ENCODE measurements at regions not wholly inside any gene's neighbourhood (a gene's known extent, or its start where the extent isn't known, plus 50 kb on each side); places are given as distances from the start of the nearest gene placed in this dataset.
"Not testable (repeated sequence)": the region's sequence is repeated elsewhere in the genome, so short reads cannot be mapped to it uniquely, and the experiment has no call there.

- not testable (repeated sequence) for DNase-seq (ENCODE audit: low read depth in 1 of 2, low spot score in 1 of 2)
Observed at GRCh38 chr1:120550335-120550734, 135.5 kb downstream of the NBPF8 start.

DNA sequence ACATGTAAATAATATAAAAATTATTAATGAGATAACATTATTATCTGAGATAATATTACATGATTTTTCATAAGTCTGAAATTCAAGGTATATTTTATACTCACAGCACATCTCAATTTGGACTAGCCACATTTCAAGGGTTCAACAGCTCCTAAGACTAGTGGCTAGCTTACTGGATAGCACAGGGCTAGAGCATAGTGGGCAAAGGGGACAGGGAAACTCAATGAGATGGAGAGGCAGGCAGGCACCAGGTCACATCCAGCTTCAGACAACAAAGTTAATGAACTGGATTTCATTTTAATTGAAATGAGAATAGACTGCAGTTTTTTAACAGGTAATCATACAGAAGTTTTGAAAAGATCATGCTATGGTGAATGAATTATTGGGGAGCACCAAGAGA, 137.4 kb downstream of the NBPF8 start:
- DNase-seq (ENCODE audit: low read depth in 1 of 2, low spot score in 1 of 2): not testable (repeated sequence)

DNA sequence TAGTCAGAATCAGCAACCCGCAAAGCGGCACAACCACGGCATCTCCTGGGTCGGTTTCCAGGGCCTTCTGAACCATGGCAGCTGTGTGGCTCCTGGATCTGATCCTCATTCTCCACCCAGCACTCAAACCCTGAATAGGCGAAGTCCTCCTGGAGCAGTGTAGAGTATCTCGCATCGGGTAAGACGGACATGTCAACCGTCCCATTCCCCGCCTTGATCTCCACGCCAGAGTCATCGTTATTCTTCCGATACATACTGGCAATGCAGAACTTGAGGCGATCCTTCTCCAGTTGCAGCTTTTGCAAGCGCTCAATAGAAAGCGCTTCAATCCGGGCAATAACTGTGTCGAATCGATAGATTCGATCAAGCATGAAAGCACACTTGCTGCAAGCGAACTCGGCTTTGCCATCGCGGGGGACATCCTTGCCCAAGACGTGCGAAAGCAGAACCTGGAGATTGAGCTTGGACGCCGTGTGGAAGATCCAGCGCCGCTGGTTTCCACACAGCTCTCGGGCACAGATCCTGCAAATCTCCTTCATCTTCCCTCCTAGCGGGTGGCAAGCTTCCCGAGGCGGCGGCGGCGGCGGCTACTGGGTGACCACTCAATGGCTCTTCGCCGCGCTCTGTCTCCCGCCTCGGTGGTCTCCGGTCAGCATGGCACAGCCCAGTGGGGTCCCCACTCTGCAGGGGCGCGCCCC, 142.9 kb downstream of the NBPF8 start:
- not testable (repeated sequence) for DNase-seq (ENCODE audit: low read depth in 1 of 2, low spot score in 1 of 2)

GRCh38 chr1:120558303-120559060, 143.6 kb downstream of the NBPF8 start:
- peak; percentile 38 to 49 for DNase-seq (ENCODE audit: low read depth in 1 of 2, low spot score in 1 of 2)

DNA sequence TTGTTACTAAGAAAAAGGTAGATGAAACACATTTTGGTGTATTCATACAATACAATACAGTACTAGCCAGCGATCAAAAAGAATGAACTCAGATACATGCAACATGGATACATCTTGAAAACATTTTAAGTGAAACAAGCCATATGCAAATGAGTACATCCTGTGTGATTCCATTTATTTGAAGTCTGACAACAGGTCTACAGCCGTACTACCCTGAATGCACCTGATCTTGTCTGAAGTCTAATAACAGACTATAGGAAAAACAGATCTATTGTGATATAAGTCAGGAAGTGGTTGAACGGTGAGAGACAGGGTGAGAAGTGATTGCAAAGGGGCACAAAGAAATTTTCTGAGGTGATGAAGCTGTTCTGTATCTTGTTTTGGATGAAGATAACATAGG, 146.9 kb downstream of the NBPF8 start:
- not testable (repeated sequence) for DNase-seq (ENCODE audit: low read depth in 1 of 2, low spot score in 1 of 2)

- DNase-seq (ENCODE audit: low read depth in 1 of 2, low spot score in 1 of 2): not testable (repeated sequence)
Observed at GRCh38 chr1:120565396-120565795, 150.6 kb downstream of the NBPF8 start.

DNA sequence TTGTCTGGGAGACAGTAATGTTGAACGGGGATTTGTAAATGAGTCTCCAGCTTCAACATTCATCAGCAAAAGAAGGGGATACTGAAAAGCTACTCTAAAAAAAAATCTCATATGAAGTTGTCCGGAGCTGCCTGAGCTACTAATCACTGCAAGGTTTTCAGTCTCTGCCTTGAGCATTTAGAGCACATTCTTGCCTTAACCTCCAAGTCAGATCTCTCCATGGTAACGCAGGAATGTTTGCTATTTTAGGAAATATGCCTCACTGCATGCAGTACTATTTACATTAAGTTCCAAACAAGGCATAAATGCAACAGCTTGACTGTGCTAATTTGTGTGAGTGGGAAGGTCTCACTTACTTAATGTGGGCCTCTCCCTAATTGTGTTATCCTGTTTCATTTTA, 152.8 kb downstream of the NBPF8 start:
- DNase-seq (ENCODE audit: low read depth in 1 of 2, low spot score in 1 of 2): not testable (repeated sequence)

- not testable (repeated sequence) for DNase-seq (ENCODE audit: low read depth in 1 of 2, low spot score in 1 of 2)
Observed at GRCh38 chr1:120575201-120575600, 148.5 kb upstream of the NBPF26 start.

DNA sequence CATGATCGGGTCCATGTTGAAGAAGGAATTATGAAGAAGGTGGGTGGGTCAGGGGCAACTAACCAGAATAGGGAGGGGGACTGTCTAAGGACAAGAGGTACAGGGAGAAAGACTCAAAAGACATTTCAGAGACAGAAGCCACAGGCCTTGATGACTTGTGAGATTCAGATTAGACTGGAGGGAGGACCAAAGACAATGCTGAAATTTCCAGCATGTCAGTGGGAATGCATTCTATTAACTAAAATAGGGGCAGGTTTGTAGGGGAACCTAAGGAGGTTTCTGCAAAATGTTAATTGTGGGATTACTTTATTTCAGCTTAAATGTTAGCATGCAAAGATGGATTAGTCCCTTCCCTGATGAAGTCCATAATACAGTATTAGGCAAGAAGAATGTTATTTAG, 141.6 kb upstream of the NBPF26 start:
- DNase-seq (ENCODE audit: low read depth in 1 of 2, low spot score in 1 of 2): not testable (repeated sequence)

GRCh38 chr1:120586053-120586452, 137.7 kb upstream of the NBPF26 start:
- not testable (repeated sequence) for DNase-seq (ENCODE audit: low read depth in 1 of 2, low spot score in 1 of 2)

DNA sequence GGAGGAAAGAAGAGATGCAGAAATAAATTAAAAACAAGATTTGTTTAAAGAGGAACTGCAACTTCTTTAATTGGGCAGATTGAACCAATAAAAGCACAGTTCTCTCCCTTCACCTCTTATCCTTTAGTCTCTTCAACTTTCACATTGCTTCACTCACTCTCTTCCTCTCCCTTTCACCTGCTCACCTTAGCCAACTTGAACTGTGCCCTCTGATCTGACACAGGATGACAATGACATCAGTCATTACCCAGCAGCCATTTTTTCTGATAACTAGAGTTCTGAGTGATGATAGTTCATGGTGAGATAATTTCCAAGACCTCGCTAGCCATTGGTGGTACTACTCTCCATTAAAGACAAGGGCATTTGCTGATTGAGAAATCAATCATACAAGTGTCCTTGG, 134.9 kb upstream of the NBPF26 start:
- not testable (repeated sequence) for DNase-seq (ENCODE audit: low read depth in 1 of 2, low spot score in 1 of 2)

DNA sequence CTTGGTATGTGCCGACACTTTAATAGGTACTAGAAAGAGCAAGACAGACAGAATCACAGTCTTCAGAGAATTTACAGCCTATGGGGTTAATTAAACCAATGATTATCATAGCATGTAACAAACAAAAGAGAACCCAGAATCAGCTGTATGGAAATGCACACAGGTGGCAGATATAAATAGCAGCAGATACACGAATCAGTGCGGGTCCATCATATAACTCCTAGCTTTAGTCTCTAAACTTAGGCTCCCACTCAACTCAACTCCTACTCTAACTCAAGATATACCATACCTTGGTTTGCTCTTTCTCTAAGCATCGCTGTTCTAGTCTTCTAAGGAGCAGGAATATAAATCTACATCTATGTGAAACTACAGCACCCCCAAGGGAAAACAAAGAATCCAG, 132.0 kb upstream of the NBPF26 start:
- DNase-seq (ENCODE audit: low read depth in 1 of 2, low spot score in 1 of 2): not testable (repeated sequence)

- DNase-seq (ENCODE audit: low read depth in 1 of 2, low spot score in 1 of 2): not testable (repeated sequence)
Observed at GRCh38 chr1:120592943-120593342, 130.8 kb upstream of the NBPF26 start.

DNA sequence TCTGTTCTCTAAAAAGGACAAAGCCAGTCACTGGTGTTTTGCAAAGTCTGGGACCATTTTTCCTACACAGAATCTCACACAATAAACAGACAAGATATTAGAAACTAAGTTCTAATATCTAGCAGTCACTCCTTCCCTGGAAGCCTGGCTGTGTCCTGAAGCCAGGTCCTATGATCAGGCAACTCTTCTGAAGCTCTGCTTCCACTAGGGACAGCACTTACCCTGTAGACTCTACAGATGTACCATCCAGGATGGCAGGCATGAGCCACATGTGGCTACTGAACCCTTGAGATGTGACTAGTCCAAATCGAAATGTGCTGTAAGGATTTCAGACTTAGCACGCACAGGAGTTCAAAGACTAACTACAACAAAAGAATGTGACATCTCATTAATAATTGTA, 130.1 kb upstream of the NBPF26 start:
- not testable (repeated sequence) for DNase-seq (ENCODE audit: low read depth in 1 of 2, low spot score in 1 of 2)

DNA sequence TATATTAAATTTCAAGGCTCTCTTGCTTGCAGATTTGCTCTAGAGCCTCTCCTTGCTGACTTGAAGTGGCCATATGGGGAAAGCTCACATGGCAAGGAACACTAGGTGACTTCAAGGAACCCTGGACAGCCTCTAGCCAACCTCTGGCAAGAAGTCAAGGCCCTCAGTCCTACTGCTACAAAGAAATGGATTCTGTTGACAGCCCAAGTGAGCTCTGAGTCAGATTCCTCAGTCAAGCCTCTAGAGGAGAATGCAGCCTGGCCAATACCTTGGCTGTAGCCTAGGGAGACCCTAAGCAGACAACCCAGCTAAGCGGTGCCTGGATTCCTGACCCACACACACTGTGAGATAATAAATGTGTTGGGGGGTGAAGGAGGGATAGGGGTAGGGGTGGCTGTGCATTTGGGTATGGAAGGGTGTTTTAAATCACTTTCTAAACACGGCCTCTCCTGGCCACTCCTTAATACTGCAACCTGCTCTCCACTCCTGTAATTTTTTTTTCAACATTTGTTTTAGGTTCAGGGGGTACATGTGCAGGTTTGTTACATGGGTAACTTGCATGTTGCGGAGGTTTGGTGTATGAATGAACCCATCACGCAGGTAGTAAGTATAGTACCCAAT, 125.3 kb upstream of the NBPF26 start:
- DNase-seq (ENCODE audit: low read depth in 1 of 2, low spot score in 1 of 2): not testable (repeated sequence)

GRCh38 chr1:120599511-120599910, 124.2 kb upstream of the NBPF26 start:
- DNase-seq (ENCODE audit: low read depth in 1 of 2, low spot score in 1 of 2): not testable (repeated sequence)

- not testable (repeated sequence) for DNase-seq (ENCODE audit: low read depth in 1 of 2, low spot score in 1 of 2)
Observed at GRCh38 chr1:120600442-120601041, 123.2 kb upstream of the NBPF26 start.

- DNase-seq (ENCODE audit: low read depth in 1 of 2, low spot score in 1 of 2): not testable (repeated sequence)
Observed at GRCh38 chr1:120607882-120608281, 115.9 kb upstream of the NBPF26 start.

- not testable (repeated sequence) for DNase-seq (ENCODE audit: low read depth in 1 of 2, low spot score in 1 of 2)
Observed at GRCh38 chr1:120608314-120609014, 115.3 kb upstream of the NBPF26 start.

GRCh38 chr1:120609015-120609573, 114.7 kb upstream of the NBPF26 start:
- DNase-seq (ENCODE audit: low read depth in 1 of 2, low spot score in 1 of 2): not testable (repeated sequence)

- not testable (repeated sequence) for DNase-seq (ENCODE audit: low read depth in 1 of 2, low spot score in 1 of 2)
Observed at GRCh38 chr1:120609834-120610233, 113.9 kb upstream of the NBPF26 start.

Measured in activated T-helper 1 cell treated with anti-CD3 and anti-CD28 coated beads, Interleukin-2, amount 50 U/mL, for 16 hours (primary cell).